H9 (cell line): ENCODE measurements at regions not wholly inside any gene's neighbourhood (a gene's known extent, or its start where the extent isn't known, plus 50 kb on each side); places are given as distances from the start of the nearest gene placed in this dataset.

Experiments
- DNase-seq: peaks from one replicate; pipeline ENCODE4 v3.0.0-alpha.2; 2017
- H2AFZ ChIP-seq: one replicate; pipeline ENCODE4 v1.6.1; 2013; ENCODE audit warnings: mild to moderate bottlenecking, low read length, control low read depth, moderate library complexity
- H2AK5ac ChIP-seq: 2 replicates; pipeline ENCODE4 v1.6.1; 2013; ENCODE audit warnings: low read length, control low read depth, mixed read lengths; ENCODE audit not compliant: insufficient read length
- H2BK120ac ChIP-seq: one replicate; pipeline ENCODE4 v1.6.1; 2013; ENCODE audit warnings: low read depth, mild to moderate bottlenecking, low read length, control low read depth, inconsistent platforms; ENCODE audit not compliant: poor library complexity, severe bottlenecking
- H2BK12ac ChIP-seq: 2 replicates; pipeline ENCODE4 v1.6.1; 2013; ENCODE audit warnings: low read length, control low read depth, mixed read lengths, low read depth; ENCODE audit not compliant: insufficient read length
- H2BK15ac ChIP-seq: 2 replicates; pipeline ENCODE4 v1.6.1; 2013; ENCODE audit warnings: low read depth, low read length, control low read depth
- H2BK20ac ChIP-seq: one replicate; pipeline ENCODE4 v1.6.1; 2013; ENCODE audit warnings: low read depth, mild to moderate bottlenecking, low read length, control low read depth, inconsistent platforms; ENCODE audit not compliant: poor library complexity, severe bottlenecking
- H2BK5ac ChIP-seq: 2 replicates; pipeline ENCODE4 v1.6.1; 2013; ENCODE audit warnings: low read length, control low read depth, mixed read lengths; ENCODE audit not compliant: insufficient read length
- H3K14ac ChIP-seq: 2 replicates; pipeline ENCODE4 v1.6.1; 2013; ENCODE audit warnings: low read length, control low read depth; ENCODE audit not compliant: insufficient read depth
- H3K18ac ChIP-seq: 2 replicates; pipeline ENCODE4 v1.6.1; 2013; ENCODE audit warnings: low read depth, mild to moderate bottlenecking, mixed read lengths, low read length, control low read depth; ENCODE audit not compliant: insufficient read length
- H3K23ac ChIP-seq: 2 replicates; pipeline ENCODE4 v1.6.1; 2013; ENCODE audit warnings: low read length, control low read depth, mixed read lengths, low read depth; ENCODE audit not compliant: insufficient read length
- H3K23me2 ChIP-seq: 2 replicates; pipeline ENCODE4 v1.6.1; 2013; ENCODE audit warnings: low read depth, mild to moderate bottlenecking, mixed read lengths, low read length, control low read depth; ENCODE audit not compliant: insufficient read length, poor library complexity, severe bottlenecking
- H3K27ac ChIP-seq: 2 replicates; pipeline ENCODE4 v1.5.1; 2013; ENCODE audit warnings: low read length, control low read depth, mixed read lengths, low read depth; ENCODE audit not compliant: insufficient read length
- H3K27me3 ChIP-seq: 2 replicates; pipeline ENCODE4 v1.6.1; 2013; ENCODE audit warnings: low read length, control low read depth, inconsistent platforms; ENCODE audit not compliant: insufficient read depth
- H3K4ac ChIP-seq: 2 replicates; pipeline ENCODE4 v1.6.1; 2013; ENCODE audit warnings: low read depth, mild to moderate bottlenecking, control low read depth, inconsistent platforms, low read length, moderate library complexity
- H3K4me1 ChIP-seq: 2 replicates; pipeline ENCODE4 v1.6.1; 2013; ENCODE audit warnings: low read length, control low read depth, inconsistent platforms; ENCODE audit not compliant: insufficient read depth
- H3K4me2 ChIP-seq: 2 replicates; pipeline ENCODE4 v1.6.1; 2013; ENCODE audit warnings: low read length, control low read depth, mixed read lengths; ENCODE audit not compliant: insufficient read length, insufficient read depth
- H3K56ac ChIP-seq: 2 replicates; pipeline ENCODE4 v1.6.1; 2013; ENCODE audit warnings: low read depth, mild to moderate bottlenecking, mixed read lengths, low read length, control low read depth; ENCODE audit not compliant: insufficient read length
- H3K79me1 ChIP-seq: 2 replicates; pipeline ENCODE4 v1.6.1; 2013; ENCODE audit warnings: low read depth, mild to moderate bottlenecking, moderate library complexity, low read length, control low read depth, inconsistent platforms; ENCODE audit not compliant: insufficient read depth, poor library complexity, severe bottlenecking
- H3K79me2 ChIP-seq: 2 replicates; pipeline ENCODE4 v1.6.1; 2013; ENCODE audit warnings: low read length, control low read depth, inconsistent platforms; ENCODE audit not compliant: insufficient read depth
- H3K9ac ChIP-seq: 2 replicates; pipeline ENCODE4 v1.6.1; 2013; ENCODE audit warnings: low read length, control low read depth, mixed read lengths; ENCODE audit not compliant: insufficient read length; ENCODE audit errors: extremely low read depth
- H3K9me3 ChIP-seq: one replicate; pipeline ENCODE4 v1.6.1; 2013; ENCODE audit warnings: low read depth, low read length, inconsistent platforms; ENCODE audit not compliant: control insufficient read depth
- H3T11ph ChIP-seq: one replicate; pipeline ENCODE4 v1.6.1; 2013; ENCODE audit warnings: mild to moderate bottlenecking, low read length, control low read depth, inconsistent platforms
- H4K20me1 ChIP-seq: one replicate; pipeline ENCODE4 v1.6.1; 2013; ENCODE audit not compliant: control insufficient read depth, insufficient read length, insufficient read depth
- H4K5ac ChIP-seq: 2 replicates; pipeline ENCODE4 v1.6.1; 2013; ENCODE audit warnings: low read depth, mild to moderate bottlenecking, mixed read lengths, low read length, control low read depth; ENCODE audit not compliant: insufficient read length
- H4K8ac ChIP-seq: replicated peaks from 2 replicates; pipeline ENCODE4 v1.6.1; 2013; ENCODE audit warnings: low read length, control low read depth, mixed read lengths, low read depth; ENCODE audit not compliant: insufficient read length
- H4K91ac ChIP-seq: 2 replicates; pipeline ENCODE4 v1.6.1; 2013; ENCODE audit warnings: low read depth, mild to moderate bottlenecking, moderate library complexity, mixed read lengths, low read length, control low read depth; ENCODE audit not compliant: insufficient read length
- H3K27ac Mint-ChIP-seq, 3 experiments: 2 replicates in 2 of 3; 3 replicates in 1 of 3; pipeline ENCODE4 v1.8.0; 2020 to 2021; ENCODE audit warnings: mixed read lengths in 3 of 3, mild to moderate bottlenecking in 1 of 3, moderate library complexity in 1 of 3
- H3K27me3 Mint-ChIP-seq: 2 replicates; pipeline ENCODE4 v1.8.0; 2021; ENCODE audit warnings: low read depth, mild to moderate bottlenecking, moderate library complexity, mixed read lengths
- H3K36me3 Mint-ChIP-seq, 3 experiments: 2 replicates in 2 of 3; 3 replicates in 1 of 3; pipeline ENCODE4 v1.8.0; 2020 to 2021; ENCODE audit warnings: low read depth in 3 of 3, mixed read lengths in 3 of 3; ENCODE audit not compliant: insufficient read depth in 1 of 3
- H3K4me1 Mint-ChIP-seq, 2 experiments: 2 replicates each; pipeline ENCODE4 v1.8.0; 2020; ENCODE audit warnings: mixed read lengths in 2 of 2
- H3K4me3 Mint-ChIP-seq, 2 experiments: 2 replicates in 1 of 2; 3 replicates in 1 of 2; pipeline ENCODE4 v1.8.0; 2020 to 2021; ENCODE audit warnings: mild to moderate bottlenecking in 2 of 2, mixed read lengths in 2 of 2, moderate library complexity in 1 of 2
- H3K9me3 Mint-ChIP-seq, 2 experiments: 2 replicates in 1 of 2; 3 replicates in 1 of 2; pipeline ENCODE4 v1.8.0; 2020; ENCODE audit warnings: mild to moderate bottlenecking in 2 of 2, mixed read lengths in 2 of 2, moderate library complexity in 1 of 2
- WGBS: extraction: QIAGEN DNeasy Blood & Tissue Kit; methylation state at CpG from one replicate; pipeline ENCODE4 v1.1.7; 2013; ENCODE audit warnings: missing lambda C conversion rate, low lambda C conversion rate, mixed read lengths; ENCODE audit not compliant: insufficient read length; ENCODE audit errors: extremely low coverage; 5-methylcytosine and 5-hydroxymethylcytosine counted together
- TF ChIP-seq, protein P1 (sequence below): fragments of 200-600 bp; sonication (generic); conservative IDR thresholded peaks from 3 replicates; pipeline ENCODE4 v1.8.0; 2021; ENCODE audit warnings: antibody characterized with exemption, mild to moderate bottlenecking

GRCh38 chr5:51944500-51945125 is 561.4 kb downstream of the ISL1 start:
- Mint-ChIP-seq H3K36me3 (peaks cover 27 to 56% (median 36%) of the 10 kb centered on the region in 3 experiments), H3K27me3 (no peaks in the 10 kb centered on the region; the same call in 1 of the 2 replicates)
- WGBS, result no CpG with 5 or more reads among the region's 3 CpGs

More at GRCh38 chr5:51944500-51945125, 561.4 kb downstream of the ISL1 start:
- Histone ChIP-seq H3K79me1 (no peaks in the 10 kb centered on the region), H3K14ac (no peak overlapping the region), H4K5ac (no peak overlapping the region), H3K56ac (no peak overlapping the region), H4K91ac (no peak overlapping the region), H2BK15ac (no peak overlapping the region), H3K27me3 (no peaks in the 10 kb centered on the region), H3K4me1 (no peaks in the 10 kb centered on the region), H2AFZ (no peak overlapping the region), H4K20me1 (no peaks in the 10 kb centered on the region), H3K79me2 (no peaks in the 10 kb centered on the region), H2BK20ac (no peak overlapping the region), H3K23ac (no peak overlapping the region), H3T11ph (no peak overlapping the region), H2BK120ac (no peak overlapping the region), H2AK5ac (no peak overlapping the region), H3K23me2 (no peaks in the 10 kb centered on the region), H3K9ac (no peak overlapping the region), H4K8ac (no peak overlapping the region), H3K18ac (no peak overlapping the region), H3K4ac (no peak overlapping the region), H2BK12ac (no peak overlapping the region), H3K9me3 (peaks cover 19% of the 10 kb centered on the region), H2BK5ac (no peak overlapping the region), H3K27ac (no peak overlapping the region), H3K4me2 (no peak overlapping the region)
- Mint-ChIP-seq H3K4me3 (no peak overlapping the region), H3K9me3 (peaks cover 51 to 57% of the 10 kb centered on the region in 2 experiments), H3K4me1 (no peaks in the 10 kb centered on the region), H3K27ac (no peak overlapping the region)
- TF ChIP-seq, protein P1, sequence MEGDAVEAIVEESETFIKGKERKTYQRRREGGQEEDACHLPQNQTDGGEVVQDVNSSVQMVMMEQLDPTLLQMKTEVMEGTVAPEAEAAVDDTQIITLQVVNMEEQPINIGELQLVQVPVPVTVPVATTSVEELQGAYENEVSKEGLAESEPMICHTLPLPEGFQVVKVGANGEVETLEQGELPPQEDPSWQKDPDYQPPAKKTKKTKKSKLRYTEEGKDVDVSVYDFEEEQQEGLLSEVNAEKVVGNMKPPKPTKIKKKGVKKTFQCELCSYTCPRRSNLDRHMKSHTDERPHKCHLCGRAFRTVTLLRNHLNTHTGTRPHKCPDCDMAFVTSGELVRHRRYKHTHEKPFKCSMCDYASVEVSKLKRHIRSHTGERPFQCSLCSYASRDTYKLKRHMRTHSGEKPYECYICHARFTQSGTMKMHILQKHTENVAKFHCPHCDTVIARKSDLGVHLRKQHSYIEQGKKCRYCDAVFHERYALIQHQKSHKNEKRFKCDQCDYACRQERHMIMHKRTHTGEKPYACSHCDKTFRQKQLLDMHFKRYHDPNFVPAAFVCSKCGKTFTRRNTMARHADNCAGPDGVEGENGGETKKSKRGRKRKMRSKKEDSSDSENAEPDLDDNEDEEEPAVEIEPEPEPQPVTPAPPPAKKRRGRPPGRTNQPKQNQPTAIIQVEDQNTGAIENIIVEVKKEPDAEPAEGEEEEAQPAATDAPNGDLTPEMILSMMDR, result no peak
- DNase-seq, result no peak
